ENCODE measurements at regions not wholly inside any gene's neighbourhood (a gene's known extent, or its start where the extent isn't known, plus 50 kb on each side); places are given as distances from the start of the nearest gene placed in this dataset.

DNA sequence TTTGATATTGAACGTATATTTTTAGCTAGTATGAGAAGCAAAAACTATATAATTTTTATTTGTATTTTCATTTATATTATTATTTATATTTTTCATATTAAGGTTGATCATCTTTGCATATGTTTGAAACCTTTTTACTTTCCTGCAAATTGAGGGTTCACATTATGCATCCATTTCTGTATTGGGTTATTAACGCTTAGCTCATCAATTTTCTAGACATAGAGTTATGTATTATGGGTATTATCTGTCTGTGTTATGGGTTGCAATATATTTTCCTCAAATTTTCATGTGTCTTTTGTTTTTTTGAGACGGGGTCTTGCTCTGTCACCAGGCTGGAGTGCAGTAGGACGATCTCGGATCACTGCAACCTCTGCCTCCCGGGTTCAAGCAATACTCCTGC, 2377.0 kb upstream of the WWC1 start:
- peaks cover 6% of the 10 kb centered on the region for H3K36me3 Mint-ChIP-seq
- ChIA-PET CTCF (no interaction called here), POLR2A (interaction anchor here (0.7 kb wide), 1 partner anchor 368 kb away, joined by 3 read pairs; no protein-coding TSS in a partner anchor)
- no peaks in the 10 kb centered on the region for H3K4me1 Mint-ChIP-seq
- ATAC-seq (no peak), DNase-seq (ENCODE audit: low spot score) (no peak)
- H3K27ac Mint-ChIP-seq: no peak overlapping the region
- no peaks in the 10 kb centered on the region for H3K27me3 Mint-ChIP-seq (ENCODE audit: low read depth)
- no peak overlapping the region for H3K4me3 Mint-ChIP-seq
- TF ChIP-seq FOXJ3 (CRISPR knock-in tag; IDR thresholded peaks at IDR 0.05; ENCODE audit: borderline replicate concordance) (no peak), ZNF423 (CRISPR knock-in tag; IDR thresholded peaks at IDR 0.05) (no peak), GTF2I (CRISPR knock-in tag; conservative IDR thresholded peaks at IDR 0.05) (no peak), ESRRA (CRISPR knock-in tag; IDR thresholded peaks at IDR 0.05; ENCODE audit: borderline replicate concordance) (no peak), FOXP1 (CRISPR knock-in tag; IDR thresholded peaks at IDR 0.05; ENCODE audit: borderline replicate concordance) (no peak), TEAD4 (CRISPR knock-in tag; IDR thresholded peaks at IDR 0.05) (no peak), GRHL2 (CRISPR knock-in tag; IDR thresholded peaks at IDR 0.05; ENCODE audit: insufficient replicate concordance, severe bottlenecking) (no peak), CBFB (CRISPR knock-in tag; IDR thresholded peaks at IDR 0.05; ENCODE audit: low read depth) (no peak), NFYB (CRISPR knock-in tag; conservative IDR thresholded peaks at IDR 0.05; ENCODE audit: low read depth) (no peak)
- TF ChIP-seq, protein P1, sequence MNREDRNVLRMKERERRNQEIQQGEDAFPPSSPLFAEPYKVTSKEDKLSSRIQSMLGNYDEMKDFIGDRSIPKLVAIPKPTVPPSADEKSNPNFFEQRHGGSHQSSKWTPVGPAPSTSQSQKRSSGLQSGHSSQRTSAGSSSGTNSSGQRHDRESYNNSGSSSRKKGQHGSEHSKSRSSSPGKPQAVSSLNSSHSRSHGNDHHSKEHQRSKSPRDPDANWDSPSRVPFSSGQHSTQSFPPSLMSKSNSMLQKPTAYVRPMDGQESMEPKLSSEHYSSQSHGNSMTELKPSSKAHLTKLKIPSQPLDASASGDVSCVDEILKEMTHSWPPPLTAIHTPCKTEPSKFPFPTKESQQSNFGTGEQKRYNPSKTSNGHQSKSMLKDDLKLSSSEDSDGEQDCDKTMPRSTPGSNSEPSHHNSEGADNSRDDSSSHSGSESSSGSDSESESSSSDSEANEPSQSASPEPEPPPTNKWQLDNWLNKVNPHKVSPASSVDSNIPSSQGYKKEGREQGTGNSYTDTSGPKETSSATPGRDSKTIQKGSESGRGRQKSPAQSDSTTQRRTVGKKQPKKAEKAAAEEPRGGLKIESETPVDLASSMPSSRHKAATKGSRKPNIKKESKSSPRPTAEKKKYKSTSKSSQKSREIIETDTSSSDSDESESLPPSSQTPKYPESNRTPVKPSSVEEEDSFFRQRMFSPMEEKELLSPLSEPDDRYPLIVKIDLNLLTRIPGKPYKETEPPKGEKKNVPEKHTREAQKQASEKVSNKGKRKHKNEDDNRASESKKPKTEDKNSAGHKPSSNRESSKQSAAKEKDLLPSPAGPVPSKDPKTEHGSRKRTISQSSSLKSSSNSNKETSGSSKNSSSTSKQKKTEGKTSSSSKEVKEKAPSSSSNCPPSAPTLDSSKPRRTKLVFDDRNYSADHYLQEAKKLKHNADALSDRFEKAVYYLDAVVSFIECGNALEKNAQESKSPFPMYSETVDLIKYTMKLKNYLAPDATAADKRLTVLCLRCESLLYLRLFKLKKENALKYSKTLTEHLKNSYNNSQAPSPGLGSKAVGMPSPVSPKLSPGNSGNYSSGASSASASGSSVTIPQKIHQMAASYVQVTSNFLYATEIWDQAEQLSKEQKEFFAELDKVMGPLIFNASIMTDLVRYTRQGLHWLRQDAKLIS (CRISPR knock-in tag; IDR thresholded peaks at IDR 0.05; ENCODE audit: borderline replicate concordance): no peak
- TF ChIP-seq, protein P2, sequence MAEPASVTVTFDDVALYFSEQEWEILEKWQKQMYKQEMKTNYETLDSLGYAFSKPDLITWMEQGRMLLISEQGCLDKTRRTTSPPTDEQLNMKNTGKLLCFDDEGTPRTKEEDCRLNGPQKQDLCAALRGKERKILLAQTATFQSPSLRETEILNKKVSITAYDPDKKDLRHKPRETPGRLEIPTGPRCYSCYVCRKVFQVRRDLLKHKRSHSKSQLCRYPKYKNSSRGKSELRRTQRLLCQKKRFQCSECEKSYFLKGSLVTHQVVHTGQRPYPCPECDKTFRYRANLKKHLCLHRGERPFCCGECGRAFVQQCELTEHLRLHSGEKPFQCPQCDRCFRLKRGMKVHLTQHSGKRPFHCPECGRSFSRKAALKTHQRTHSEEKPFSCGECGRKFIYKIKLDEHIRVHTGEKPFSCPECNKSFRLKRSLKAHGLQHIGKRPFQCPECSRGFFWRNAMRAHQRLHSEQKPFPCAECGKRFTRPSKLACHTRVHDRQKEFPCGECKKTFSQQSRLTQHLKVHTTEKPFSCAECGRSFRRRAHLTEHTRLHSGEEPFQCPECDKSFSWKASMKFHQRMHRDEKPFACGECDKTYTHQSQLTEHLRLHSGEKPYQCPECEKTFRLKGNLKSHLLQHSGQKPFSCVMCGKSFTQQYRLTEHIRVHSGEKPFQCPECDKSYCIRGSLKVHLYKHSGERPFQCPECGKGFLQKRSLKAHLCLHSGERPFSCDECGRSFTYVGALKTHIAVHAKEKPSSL (CRISPR knock-in tag; conservative IDR thresholded peaks at IDR 0.05): no peak
- peaks cover 28% of the 10 kb centered on the region for H3K9me3 Mint-ChIP-seq

DNA sequence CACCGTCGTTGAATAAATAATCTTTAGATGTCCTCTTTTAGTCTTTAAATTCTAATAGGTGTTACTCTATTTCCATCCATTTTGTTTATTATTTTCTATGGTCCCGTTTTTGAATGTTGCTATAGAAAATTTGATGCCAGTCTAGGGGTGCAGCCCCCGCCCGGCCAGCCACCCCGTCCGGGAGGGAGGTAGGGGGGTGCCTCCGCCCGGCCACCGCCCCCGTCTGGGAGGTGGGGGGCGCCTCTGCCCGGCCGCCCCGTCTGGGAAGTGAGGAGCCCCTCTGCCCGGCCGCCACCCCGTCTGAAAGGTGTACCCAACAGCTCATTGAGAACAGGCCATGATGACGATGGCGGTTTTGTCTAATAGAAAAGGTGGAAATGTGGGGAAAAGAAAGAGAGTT, 2372.2 kb upstream of the WWC1 start:
- TF ChIP-seq FOXK1 (CRISPR knock-in tag; IDR thresholded peaks at IDR 0.05): no peak
- TF ChIP-seq, protein P3, sequence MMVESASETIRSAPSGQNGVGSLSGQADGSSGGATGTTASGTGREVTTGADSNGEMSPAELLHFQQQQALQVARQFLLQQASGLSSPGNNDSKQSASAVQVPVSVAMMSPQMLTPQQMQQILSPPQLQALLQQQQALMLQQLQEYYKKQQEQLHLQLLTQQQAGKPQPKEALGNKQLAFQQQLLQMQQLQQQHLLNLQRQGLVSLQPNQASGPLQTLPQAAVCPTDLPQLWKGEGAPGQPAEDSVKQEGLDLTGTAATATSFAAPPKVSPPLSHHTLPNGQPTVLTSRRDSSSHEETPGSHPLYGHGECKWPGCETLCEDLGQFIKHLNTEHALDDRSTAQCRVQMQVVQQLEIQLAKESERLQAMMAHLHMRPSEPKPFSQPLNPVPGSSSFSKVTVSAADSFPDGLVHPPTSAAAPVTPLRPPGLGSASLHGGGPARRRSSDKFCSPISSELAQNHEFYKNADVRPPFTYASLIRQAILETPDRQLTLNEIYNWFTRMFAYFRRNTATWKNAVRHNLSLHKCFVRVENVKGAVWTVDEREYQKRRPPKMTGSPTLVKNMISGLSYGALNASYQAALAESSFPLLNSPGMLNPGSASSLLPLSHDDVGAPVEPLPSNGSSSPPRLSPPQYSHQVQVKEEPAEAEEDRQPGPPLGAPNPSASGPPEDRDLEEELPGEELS (CRISPR knock-in tag; IDR thresholded peaks at IDR 0.05): no peak
- H3K4me3 Mint-ChIP-seq: no peak overlapping the region
- no peaks in the 10 kb centered on the region for H3K4me1 Mint-ChIP-seq
- no peak overlapping the region for H3K27ac Mint-ChIP-seq
- POLR2A ChIA-PET: no interaction called here
- H3K9me3 Mint-ChIP-seq: peaks cover 9% of the 10 kb centered on the region
- ATAC-seq (no peak), DNase-seq (ENCODE audit: low spot score) (no peak)
- H3K36me3 Mint-ChIP-seq: peaks cover 3% of the 10 kb centered on the region; the same call in 1 of the 2 replicates
- CTCF ChIA-PET: no interaction called here
- no peaks in the 10 kb centered on the region for H3K27me3 Mint-ChIP-seq (ENCODE audit: low read depth)

DNA sequence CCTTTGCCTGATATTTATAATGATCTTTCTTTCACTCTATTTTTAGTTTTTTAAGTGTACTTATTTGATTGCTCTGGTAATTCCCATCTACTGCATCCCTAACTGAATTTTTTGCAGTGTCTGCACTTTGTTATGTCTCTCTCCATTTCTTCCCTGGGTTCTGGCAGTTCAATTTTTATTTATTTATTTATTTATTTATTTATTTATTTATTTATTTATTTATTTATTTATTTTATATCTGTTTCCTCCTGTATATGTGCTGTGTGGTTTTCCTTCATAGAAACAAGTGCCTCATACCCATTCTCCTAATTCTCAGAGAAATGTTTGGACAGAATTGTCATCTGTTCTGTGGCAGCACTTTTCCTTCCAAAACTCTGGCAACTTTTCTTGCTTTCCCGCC, 2370.8 kb upstream of the WWC1 start:
- ChIA-PET CTCF (no interaction called here), POLR2A (no interaction called here)
- TF ChIP-seq NFYB (CRISPR knock-in tag; conservative IDR thresholded peaks at IDR 0.05; ENCODE audit: low read depth) (no peak), ELF4 (CRISPR knock-in tag; IDR thresholded peaks at IDR 0.05; ENCODE audit: low read depth) (no peak), ZBTB21 (CRISPR knock-in tag; IDR thresholded peaks at IDR 0.05; ENCODE audit: borderline replicate concordance) (no peak)
- TF ChIP-seq, protein P4, sequence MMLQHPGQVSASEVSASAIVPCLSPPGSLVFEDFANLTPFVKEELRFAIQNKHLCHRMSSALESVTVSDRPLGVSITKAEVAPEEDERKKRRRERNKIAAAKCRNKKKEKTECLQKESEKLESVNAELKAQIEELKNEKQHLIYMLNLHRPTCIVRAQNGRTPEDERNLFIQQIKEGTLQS (CRISPR knock-in tag; conservative IDR thresholded peaks at IDR 0.05): no peak
- TF ChIP-seq, protein P5, sequence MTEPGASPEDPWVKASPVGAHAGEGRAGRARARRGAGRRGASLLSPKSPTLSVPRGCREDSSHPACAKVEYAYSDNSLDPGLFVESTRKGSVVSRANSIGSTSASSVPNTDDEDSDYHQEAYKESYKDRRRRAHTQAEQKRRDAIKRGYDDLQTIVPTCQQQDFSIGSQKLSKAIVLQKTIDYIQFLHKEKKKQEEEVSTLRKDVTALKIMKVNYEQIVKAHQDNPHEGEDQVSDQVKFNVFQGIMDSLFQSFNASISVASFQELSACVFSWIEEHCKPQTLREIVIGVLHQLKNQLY (CRISPR knock-in tag; IDR thresholded peaks at IDR 0.05): no peak
- TF ChIP-seq, protein P6, sequence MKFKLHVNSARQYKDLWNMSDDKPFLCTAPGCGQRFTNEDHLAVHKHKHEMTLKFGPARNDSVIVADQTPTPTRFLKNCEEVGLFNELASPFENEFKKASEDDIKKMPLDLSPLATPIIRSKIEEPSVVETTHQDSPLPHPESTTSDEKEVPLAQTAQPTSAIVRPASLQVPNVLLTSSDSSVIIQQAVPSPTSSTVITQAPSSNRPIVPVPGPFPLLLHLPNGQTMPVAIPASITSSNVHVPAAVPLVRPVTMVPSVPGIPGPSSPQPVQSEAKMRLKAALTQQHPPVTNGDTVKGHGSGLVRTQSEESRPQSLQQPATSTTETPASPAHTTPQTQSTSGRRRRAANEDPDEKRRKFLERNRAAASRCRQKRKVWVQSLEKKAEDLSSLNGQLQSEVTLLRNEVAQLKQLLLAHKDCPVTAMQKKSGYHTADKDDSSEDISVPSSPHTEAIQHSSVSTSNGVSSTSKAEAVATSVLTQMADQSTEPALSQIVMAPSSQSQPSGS (CRISPR knock-in tag; IDR thresholded peaks at IDR 0.05; ENCODE audit: borderline replicate concordance, low read depth): no peak
- Mint-ChIP-seq H3K4me3 (no peak overlapping the region), H3K27me3 (ENCODE audit: low read depth) (no peaks in the 10 kb centered on the region), H3K9me3 (peaks cover 9% of the 10 kb centered on the region), H3K36me3 (peaks cover 3% of the 10 kb centered on the region; the same call in 1 of the 2 replicates), H3K4me1 (no peaks in the 10 kb centered on the region), H3K27ac (no peak overlapping the region)
- no peak for DNase-seq (ENCODE audit: low spot score)
- ATAC-seq: no peak
